Neural progenitor cell (in vitro differentiated cells): ENCODE measurements at regions not wholly inside any gene's neighbourhood (a gene's known extent, or its start where the extent isn't known, plus 50 kb on each side); places are given as distances from the start of the nearest gene placed in this dataset.

Source experiments
- DNase-seq: peaks from one replicate; pipeline ENCODE4 v3.0.0-alpha.2; 2016; ENCODE audit warnings: low spot score
- H2AFZ ChIP-seq: fragments of 200-600 bp; sonication (generic); replicated peaks from 2 replicates; pipeline ENCODE4 v1.6.1; 2016; ENCODE audit warnings: antibody characterized with exemption
- H3F3A ChIP-seq: fragments of 200-600 bp; sonication (generic); 2 replicates; pipeline ENCODE4 v1.6.1; 2016; ENCODE audit warnings: antibody characterized with exemption, low read depth
- H3K27ac ChIP-seq: fragments of 200-600 bp; sonication (generic); 2 replicates; pipeline ENCODE4 v1.5.1; 2016; ENCODE audit warnings: mild to moderate bottlenecking
- H3K27me3 ChIP-seq: fragments of 200-600 bp; sonication (generic); 2 replicates; pipeline ENCODE4 v1.6.1; 2016; ENCODE audit warnings: mild to moderate bottlenecking, moderate library complexity
- H3K36me3 ChIP-seq: fragments of 200-600 bp; sonication (generic); 2 replicates; pipeline ENCODE4 v1.5.1; 2016
- H3K4me1 ChIP-seq: fragments of 200-600 bp; sonication (generic); 2 replicates; pipeline ENCODE4 v1.6.1; 2016; ENCODE audit warnings: mixed run types
- H3K4me2 ChIP-seq: fragments of 200-600 bp; sonication (generic); 2 replicates; pipeline ENCODE4 v1.6.1; 2016
- H3K4me3 ChIP-seq: fragments of 200-600 bp; sonication (generic); 2 replicates; pipeline ENCODE4 v1.5.1; 2016
- H3K79me2 ChIP-seq: fragments of 200-600 bp; sonication (generic); 2 replicates; pipeline ENCODE4 v1.6.1; 2016; ENCODE audit warnings: low read depth
- H3K9ac ChIP-seq: fragments of 200-600 bp; sonication (generic); 2 replicates; pipeline ENCODE4 v1.6.1; 2016
- H3K9me3 ChIP-seq: fragments of 200-600 bp; sonication (generic); 2 replicates; pipeline ENCODE4 v1.5.1; 2016; ENCODE audit warnings: low read depth
- H4K20me1 ChIP-seq: fragments of 200-600 bp; sonication (generic); 2 replicates; pipeline ENCODE4 v1.6.1; 2016; ENCODE audit warnings: low read depth
- H3K27ac Mint-ChIP-seq: 3 replicates; pipeline ENCODE4 v1.8.0; 2021; ENCODE audit warnings: mixed read lengths
- H3K27me3 Mint-ChIP-seq: 2 replicates; pipeline ENCODE4 v1.8.0; 2022; ENCODE audit warnings: low read depth, mild to moderate bottlenecking, inconsistent platforms, moderate library complexity, mixed read lengths; ENCODE audit not compliant: insufficient read depth
- H3K36me3 Mint-ChIP-seq: 3 replicates; pipeline ENCODE4 v1.8.0; 2021; ENCODE audit warnings: mixed read lengths
- H3K4me1 Mint-ChIP-seq: 3 replicates; pipeline ENCODE4 v1.8.0; 2021; ENCODE audit warnings: mixed read lengths
- H3K4me3 Mint-ChIP-seq: 3 replicates; pipeline ENCODE4 v1.8.0; 2021; ENCODE audit warnings: mild to moderate bottlenecking, moderate library complexity, mixed read lengths
- H3K9me3 Mint-ChIP-seq: 3 replicates; pipeline ENCODE4 v1.8.0; 2020; ENCODE audit warnings: mixed read lengths
- CTCF ChIP-seq: fragments of 200-600 bp; sonication (generic); IDR thresholded peaks from 2 replicates; pipeline ENCODE4 v1.5.1; 2017; ENCODE audit warnings: antibody characterized with exemption, mild to moderate bottlenecking
- EZH2 ChIP-seq: fragments of 200-600 bp; sonication (generic); IDR thresholded peaks from 2 replicates; pipeline ENCODE4 v1.6.1; 2017; ENCODE audit warnings: antibody characterized with exemption, mild to moderate bottlenecking, moderate library complexity
- EZH2phosphoT487 ChIP-seq: fragments of 200-600 bp; sonication (generic); IDR thresholded peaks from 2 replicates; pipeline ENCODE4 v1.6.1; 2017; ENCODE audit warnings: antibody characterized with exemption

- no peak overlapping the region for H2AFZ ChIP-seq
- H4K20me1 ChIP-seq, result no peaks in the 10 kb centered on the region
- peaks cover 6% of the 10 kb centered on the region for H3K4me1 ChIP-seq
- Mint-ChIP-seq H3K36me3 (no peaks in the 10 kb centered on the region), H3K27me3 (peaks cover 2% of the 10 kb centered on the region), H3K9me3 (peaks cover 7% of the 10 kb centered on the region), H3K4me1 (peaks cover 7% of the 10 kb centered on the region), H3K4me3 (no peak overlapping the region), H3K27ac (no peak overlapping the region)
- no peak overlapping the region for H3K27ac ChIP-seq
- no peaks in the 10 kb centered on the region for H3K9me3 ChIP-seq
- H3K4me3 ChIP-seq, result no peak overlapping the region
- H3K9ac ChIP-seq, result no peak overlapping the region
- DNase-seq, result peak; percentile 4
- TF ChIP-seq EZH2phosphoT487, result no peak
- TF ChIP-seq EZH2, result no peak
- H3K79me2 ChIP-seq, result no peaks in the 10 kb centered on the region
- H3F3A ChIP-seq, result peaks cover 4% of the 10 kb centered on the region
- H3K27me3 ChIP-seq, result no peaks in the 10 kb centered on the region
- no peaks in the 10 kb centered on the region for H3K36me3 ChIP-seq
- no peak overlapping the region for H3K4me2 ChIP-seq
These were observed 73.1 kb downstream of the FOXB2 start for GRCh38 chr9:77092536-77092935.

GRCh38 chr9:77094150-77094549 lies 74.7 kb downstream of the FOXB2 start:
- H3K4me1 ChIP-seq, result peaks cover 6% of the 10 kb centered on the region
- no peak overlapping the region for H3K4me3 Mint-ChIP-seq
- H3K9me3 Mint-ChIP-seq, result peaks cover 7% of the 10 kb centered on the region
- no peak for DNase-seq
- H3K27me3 ChIP-seq, result no peaks in the 10 kb centered on the region
- peaks cover 10% of the 10 kb centered on the region for H3K4me1 Mint-ChIP-seq
- no peak overlapping the region for H2AFZ ChIP-seq
- H3K9ac ChIP-seq, result no peak overlapping the region
- H3K4me2 ChIP-seq, result no peak overlapping the region
- no peak overlapping the region for H3K4me3 ChIP-seq
- H3F3A ChIP-seq, result peaks cover 4% of the 10 kb centered on the region
- H3K27ac Mint-ChIP-seq, result no peak overlapping the region
- no peaks in the 10 kb centered on the region for H3K79me2 ChIP-seq
- no peaks in the 10 kb centered on the region for H3K9me3 ChIP-seq
- H3K36me3 ChIP-seq, result no peaks in the 10 kb centered on the region
- TF ChIP-seq EZH2phosphoT487, result no peak
- TF ChIP-seq CTCF, result no peak
- TF ChIP-seq EZH2, result no peak
- H3K36me3 Mint-ChIP-seq, result no peaks in the 10 kb centered on the region
- peaks cover 4% of the 10 kb centered on the region for H3K27me3 Mint-ChIP-seq
- no peak overlapping the region for H3K27ac ChIP-seq
- H4K20me1 ChIP-seq, result no peaks in the 10 kb centered on the region

- no peaks in the 10 kb centered on the region for H3K27me3 ChIP-seq
- H3K36me3 Mint-ChIP-seq, result no peaks in the 10 kb centered on the region
- peaks cover 4% of the 10 kb centered on the region for H3K4me1 ChIP-seq
- H3K9me3 ChIP-seq, result no peaks in the 10 kb centered on the region
- no peak for DNase-seq
- no peak overlapping the region for H3K27ac ChIP-seq
- H3K27me3 Mint-ChIP-seq, result peaks cover 4% of the 10 kb centered on the region
- no peaks in the 10 kb centered on the region for H3K36me3 ChIP-seq
- no peak overlapping the region for H3K4me3 ChIP-seq
- H3K4me1 Mint-ChIP-seq, result peaks cover 8% of the 10 kb centered on the region
- TF ChIP-seq EZH2, result no peak
- TF ChIP-seq CTCF, result no peak
- TF ChIP-seq EZH2phosphoT487, result no peak
- H3K4me2 ChIP-seq, result no peak overlapping the region
- H3K9ac ChIP-seq, result no peak overlapping the region
- H4K20me1 ChIP-seq, result no peaks in the 10 kb centered on the region
- no peak overlapping the region for H3K27ac Mint-ChIP-seq
- H3K79me2 ChIP-seq, result no peaks in the 10 kb centered on the region
- peaks cover 4% of the 10 kb centered on the region for H3F3A ChIP-seq
- no peak overlapping the region for H3K4me3 Mint-ChIP-seq
- no peak overlapping the region for H2AFZ ChIP-seq
- no peaks in the 10 kb centered on the region for H3K9me3 Mint-ChIP-seq
These were observed 77.9 kb downstream of the FOXB2 start for GRCh38 chr9:77097335-77097734.

GRCh38 chr9:77099388-77099787 lies 77.9 kb upstream of the VPS13A start:
- DNase-seq, result no peak
- H3K27ac ChIP-seq, result no peak overlapping the region
- H3K4me1 ChIP-seq, result no peaks in the 10 kb centered on the region
- H3K4me3 ChIP-seq, result no peak overlapping the region
- H3F3A ChIP-seq, result no peaks in the 10 kb centered on the region
- H3K27me3 ChIP-seq, result no peaks in the 10 kb centered on the region
- no peaks in the 10 kb centered on the region for H4K20me1 ChIP-seq
- H3K36me3 Mint-ChIP-seq, result no peaks in the 10 kb centered on the region
- H3K36me3 ChIP-seq, result no peaks in the 10 kb centered on the region
- H3K4me3 Mint-ChIP-seq, result no peak overlapping the region
- peaks cover 6% of the 10 kb centered on the region for H3K9me3 Mint-ChIP-seq
- H3K9me3 ChIP-seq, result no peaks in the 10 kb centered on the region
- H3K79me2 ChIP-seq, result no peaks in the 10 kb centered on the region
- peaks cover 6% of the 10 kb centered on the region for H3K27me3 Mint-ChIP-seq
- no peak overlapping the region for H3K9ac ChIP-seq
- peaks cover 3% of the 10 kb centered on the region for H3K4me1 Mint-ChIP-seq
- H3K4me2 ChIP-seq, result no peak overlapping the region
- TF ChIP-seq CTCF (no peak), EZH2 (no peak), EZH2phosphoT487 (no peak)
- no peak overlapping the region for H2AFZ ChIP-seq
- no peak overlapping the region for H3K27ac Mint-ChIP-seq
